GM12891 (cell line): ENCODE measurements at regions not wholly inside any gene's neighbourhood (a gene's known extent, or its start where the extent isn't known, plus 50 kb on each side); places are given as distances from the start of the nearest gene placed in this dataset.

ENCODE experiments used
- DNase-seq: peaks from one replicate; pipeline ENCODE4 v3.0.0; 2011; ENCODE audit warnings: low spot score; ENCODE audit not compliant: insufficient read length
- FAIRE-seq: peaks from 2 replicates; lab custom pipeline; 2011; peaks lifted over from hg19 to GRCh38; lab: Jason Lieb, UNC
- PAX5 ChIP-seq: IDR thresholded peaks from 2 replicates; pipeline ENCODE4 v1.6.1; 2011; ENCODE audit warnings: low read length, moderate library complexity, mild to moderate bottlenecking; ENCODE audit not compliant: insufficient read depth, severe bottlenecking
- POLR2A ChIP-seq: IDR thresholded peaks from 2 replicates; pipeline ENCODE4 v1.6.1; 2011; ENCODE audit warnings: low read depth, low read length, control low read depth
- POLR2AphosphoS5 ChIP-seq: IDR thresholded peaks from 2 replicates; pipeline ENCODE4 v1.6.1; 2011; ENCODE audit warnings: low read depth, low read length, control low read depth
- POU2F2 ChIP-seq: IDR thresholded peaks from 2 replicates; pipeline ENCODE4 v1.6.1; 2011; ENCODE audit warnings: low read depth, mild to moderate bottlenecking, control low read depth, low read length, moderate library complexity
- SPI1 ChIP-seq: IDR thresholded peaks from 2 replicates; pipeline ENCODE4 v1.6.1; 2011; ENCODE audit warnings: low read depth, low read length, control low read depth
- TAF1 ChIP-seq: IDR thresholded peaks from 2 replicates; pipeline ENCODE4 v1.6.1; 2011; ENCODE audit warnings: low read depth, low read length, control low read depth

- FAIRE-seq: no peak
- no peak for DNase-seq
- TF ChIP-seq POLR2A (no peak), TAF1 (no peak), POLR2AphosphoS5 (no peak), POU2F2 (no peak), SPI1 (no peak), PAX5 (no peak)
Observed at GRCh38 chr13:61144834-61145593, 270.6 kb downstream of the PCDH20 start.

GRCh38 chr13:61144301-61144700, 271.3 kb downstream of the PCDH20 start:
- TF ChIP-seq POLR2AphosphoS5 (no peak), POLR2A (no peak), SPI1 (no peak), PAX5 (no peak), TAF1 (no peak), POU2F2 (no peak)
- DNase-seq (no peak), FAIRE-seq (no peak)

GRCh38 chr13:61142506-61142905, 273.1 kb downstream of the PCDH20 start:
- FAIRE-seq (no peak), DNase-seq (no peak)
- no peak for TF ChIP-seq PAX5
- TF ChIP-seq TAF1: no peak
- no peak for TF ChIP-seq SPI1
- TF ChIP-seq POLR2AphosphoS5: no peak
- no peak for TF ChIP-seq POU2F2
- no peak for TF ChIP-seq POLR2A

- TF ChIP-seq POU2F2 (no peak), POLR2A (no peak), POLR2AphosphoS5 (no peak)
- FAIRE-seq: no peak
- DNase-seq: no peak
Observed at GRCh38 chr13:61138857-61139256, 276.8 kb downstream of the PCDH20 start.

- TF ChIP-seq POLR2A (no peak), SPI1 (no peak), TAF1 (no peak), POLR2AphosphoS5 (no peak), PAX5 (no peak), POU2F2 (no peak)
- no peak for DNase-seq
- FAIRE-seq: no peak
Observed at GRCh38 chr13:61136515-61136914, 279.1 kb downstream of the PCDH20 start.

- TF ChIP-seq SPI1 (no peak), POU2F2 (no peak), POLR2AphosphoS5 (no peak), POLR2A (no peak), TAF1 (no peak), PAX5 (no peak)
- DNase-seq (no peak), FAIRE-seq (no peak)
Observed at GRCh38 chr13:61136093-61136492, 279.6 kb downstream of the PCDH20 start.

- TF ChIP-seq PAX5: no peak
- TF ChIP-seq SPI1: no peak
- no peak for TF ChIP-seq POU2F2
- no peak for TF ChIP-seq TAF1
- no peak for TF ChIP-seq POLR2A
- TF ChIP-seq POLR2AphosphoS5: no peak
- DNase-seq (no peak), FAIRE-seq (no peak)
Observed at GRCh38 chr13:61135583-61135982, 280.1 kb downstream of the PCDH20 start.

- FAIRE-seq (no peak), DNase-seq (no peak)
- TF ChIP-seq PAX5: no peak
Observed at GRCh38 chr13:61128850-61129645, 286.6 kb downstream of the PCDH20 start.

GRCh38 chr13:61123538-61124289, 291.9 kb downstream of the PCDH20 start:
- DNase-seq: no peak
- TF ChIP-seq POLR2AphosphoS5 (no peak), SPI1 (peak; percentile 50)
- FAIRE-seq: no peak

GRCh38 chr13:61113140-61113658, 302.4 kb downstream of the PCDH20 start:
- TF ChIP-seq SPI1 (no peak), POU2F2 (no peak), TAF1 (no peak), POLR2A (no peak), POLR2AphosphoS5 (no peak), PAX5 (no peak)
- FAIRE-seq: no peak
- no peak for DNase-seq
